GM12873 (cell line): ENCODE measurements at regions not wholly inside any gene's neighbourhood (a gene's known extent, or its start where the extent isn't known, plus 50 kb on each side); places are given as distances from the start of the nearest gene placed in this dataset.
A peak's percentile ranks its signal among the peaks of the same experiment; 100 is the strongest.

Source experiments
- TF ChIP-seq, protein P1 (sequence below): IDR thresholded peaks from 2 replicates; pipeline ENCODE4 v1.5.1; 2012; ENCODE audit warnings: low read depth, mild to moderate bottlenecking, moderate library complexity, low read length, control low read depth; ENCODE audit not compliant: insufficient read depth; ENCODE audit errors: missing control alignments

DNA sequence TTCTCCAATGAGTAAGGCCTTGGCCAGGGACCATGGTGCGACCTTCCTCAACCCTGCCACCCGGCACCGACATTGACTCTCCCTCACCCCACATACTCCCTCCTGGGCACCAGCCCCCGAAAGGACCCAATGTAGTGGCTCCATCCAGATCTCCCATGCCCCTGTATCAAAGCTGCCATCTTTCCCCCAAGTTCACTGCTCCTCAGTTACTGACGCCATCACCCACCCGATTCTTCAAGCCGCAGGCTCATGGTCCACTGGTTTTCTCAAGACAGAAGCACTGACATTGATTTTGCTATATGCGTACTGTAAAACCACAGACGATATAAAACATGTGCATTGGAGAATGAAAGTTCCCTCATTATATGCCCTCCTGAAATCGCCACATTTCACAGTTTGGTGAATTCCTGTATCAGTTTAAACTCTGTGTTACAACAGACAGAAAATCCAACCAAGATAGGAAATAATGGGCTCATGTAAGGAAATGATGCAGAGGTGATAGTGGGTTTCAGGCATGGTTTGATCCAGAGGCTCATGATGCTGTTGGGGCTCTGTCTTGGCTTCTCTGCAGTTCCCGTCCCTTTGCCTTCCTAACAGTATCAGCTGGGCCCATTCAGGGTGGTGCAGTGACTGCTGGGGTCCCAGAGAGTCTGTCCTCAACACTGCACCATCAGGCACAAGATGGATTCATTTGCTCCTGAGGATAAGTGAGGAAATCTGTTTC lies 207.3 kb upstream of the IER5L start:
- TF ChIP-seq, protein P1, sequence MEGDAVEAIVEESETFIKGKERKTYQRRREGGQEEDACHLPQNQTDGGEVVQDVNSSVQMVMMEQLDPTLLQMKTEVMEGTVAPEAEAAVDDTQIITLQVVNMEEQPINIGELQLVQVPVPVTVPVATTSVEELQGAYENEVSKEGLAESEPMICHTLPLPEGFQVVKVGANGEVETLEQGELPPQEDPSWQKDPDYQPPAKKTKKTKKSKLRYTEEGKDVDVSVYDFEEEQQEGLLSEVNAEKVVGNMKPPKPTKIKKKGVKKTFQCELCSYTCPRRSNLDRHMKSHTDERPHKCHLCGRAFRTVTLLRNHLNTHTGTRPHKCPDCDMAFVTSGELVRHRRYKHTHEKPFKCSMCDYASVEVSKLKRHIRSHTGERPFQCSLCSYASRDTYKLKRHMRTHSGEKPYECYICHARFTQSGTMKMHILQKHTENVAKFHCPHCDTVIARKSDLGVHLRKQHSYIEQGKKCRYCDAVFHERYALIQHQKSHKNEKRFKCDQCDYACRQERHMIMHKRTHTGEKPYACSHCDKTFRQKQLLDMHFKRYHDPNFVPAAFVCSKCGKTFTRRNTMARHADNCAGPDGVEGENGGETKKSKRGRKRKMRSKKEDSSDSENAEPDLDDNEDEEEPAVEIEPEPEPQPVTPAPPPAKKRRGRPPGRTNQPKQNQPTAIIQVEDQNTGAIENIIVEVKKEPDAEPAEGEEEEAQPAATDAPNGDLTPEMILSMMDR, result no peak

DNA sequence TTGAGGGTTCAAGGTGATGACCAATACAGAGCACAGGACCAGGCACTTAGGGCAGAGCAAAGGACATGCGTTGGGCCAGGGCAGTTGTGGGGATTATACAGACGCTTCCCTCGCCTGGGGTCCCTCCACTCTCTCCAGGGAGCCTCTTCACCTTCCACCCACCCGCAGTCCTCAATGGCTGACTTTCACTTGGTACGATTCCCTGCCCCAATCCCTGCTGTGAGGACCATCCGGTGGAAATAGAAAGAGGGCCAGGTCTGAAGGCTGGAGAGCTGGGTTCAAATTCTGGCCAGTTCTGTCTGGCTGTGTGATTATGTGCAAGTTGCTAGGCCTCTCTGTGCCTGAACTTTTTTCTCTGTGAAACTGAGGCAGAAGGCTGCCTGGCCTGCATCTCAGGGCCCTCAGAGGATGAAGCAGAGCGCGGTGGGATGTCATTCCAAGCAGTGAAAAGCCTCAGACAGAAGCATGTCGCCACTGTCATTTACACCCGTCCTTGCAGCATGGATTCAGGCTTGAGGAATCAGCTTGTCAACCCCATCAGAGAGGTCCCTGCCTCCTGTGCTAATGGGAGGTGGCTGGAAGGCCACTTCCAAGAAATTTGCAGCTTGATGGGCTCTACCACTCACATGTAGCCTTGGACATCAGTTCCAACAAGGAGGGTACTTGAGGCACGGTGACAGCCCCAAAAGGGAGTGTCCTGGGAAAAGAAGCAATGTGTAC lies 206.6 kb upstream of the IER5L start:
- TF ChIP-seq, protein P1, result no peak

DNA sequence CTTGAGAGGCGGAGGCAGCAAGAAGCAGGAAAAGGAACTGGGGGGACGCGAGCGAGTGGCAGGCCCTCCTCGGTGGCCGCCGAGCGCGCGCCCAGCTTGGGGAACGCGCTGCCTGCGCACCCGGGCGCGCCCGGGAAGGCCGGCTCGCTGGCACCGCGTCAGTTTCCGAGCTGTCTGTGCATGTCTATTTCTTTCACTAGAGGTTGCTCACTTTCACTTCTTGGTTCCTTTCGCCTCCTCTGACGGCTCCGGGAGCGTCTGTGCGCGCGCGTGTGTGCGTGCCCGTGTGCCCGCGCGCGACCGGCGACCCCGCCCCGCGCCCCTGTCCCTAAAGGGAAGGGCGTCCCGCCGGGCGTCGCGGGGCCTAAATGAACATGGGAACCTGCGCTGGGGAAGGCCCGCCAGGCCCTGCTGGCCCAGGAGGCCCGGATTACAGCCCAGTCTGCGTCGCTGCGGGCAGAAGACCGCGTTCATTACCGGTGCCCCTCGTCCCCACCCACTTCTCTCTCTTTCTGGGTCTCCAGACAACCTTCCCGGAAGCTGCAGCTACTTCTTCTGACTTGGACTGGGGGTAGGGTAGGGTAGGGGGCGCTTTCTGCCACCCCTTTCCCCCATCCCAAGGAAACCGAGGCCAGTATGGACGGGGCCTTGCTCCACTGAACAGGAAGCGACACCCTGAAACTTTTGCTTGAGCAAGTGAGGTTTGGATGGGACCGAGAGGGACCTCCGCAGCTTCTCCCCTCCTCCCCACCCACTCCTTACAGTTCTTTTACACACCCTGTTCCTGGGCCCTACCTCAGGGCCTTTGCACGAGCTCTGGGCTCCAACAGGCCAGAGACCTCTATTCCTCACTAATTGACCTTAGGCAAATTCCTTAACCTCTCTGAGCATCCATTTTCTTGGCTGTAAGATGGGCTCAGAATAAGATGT lies 205.8 kb upstream of the IER5L start:
- TF ChIP-seq, protein P1, result peak; percentile 15

DNA sequence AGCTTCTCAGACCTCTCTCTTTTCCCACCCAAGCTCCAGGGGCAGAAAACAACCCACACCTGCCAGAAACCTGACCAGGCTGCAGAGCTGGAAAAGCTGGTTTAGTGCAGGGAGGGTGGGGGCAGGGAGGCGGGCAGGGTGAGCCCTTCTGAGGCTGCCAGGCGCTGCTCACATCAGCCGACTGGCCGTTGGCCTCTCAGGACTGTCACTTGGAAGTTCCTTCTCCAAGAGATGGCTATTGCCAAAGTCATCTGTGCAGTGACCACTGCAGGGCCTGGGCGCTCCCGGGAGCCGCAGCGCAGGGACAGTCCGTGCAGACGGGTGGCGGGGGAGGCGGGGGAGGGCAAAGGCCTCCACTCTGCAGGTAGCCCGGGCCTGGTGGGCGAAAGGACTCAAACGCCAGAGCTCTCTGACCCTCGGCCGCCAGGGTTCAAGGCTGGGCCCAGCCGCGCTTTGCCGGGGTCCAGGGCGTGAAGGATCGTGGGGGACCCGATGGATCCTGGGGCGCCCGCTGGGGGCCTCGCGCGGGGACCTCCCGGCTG lies 205.0 kb upstream of the IER5L start:
- TF ChIP-seq, protein P1, result no peak

DNA sequence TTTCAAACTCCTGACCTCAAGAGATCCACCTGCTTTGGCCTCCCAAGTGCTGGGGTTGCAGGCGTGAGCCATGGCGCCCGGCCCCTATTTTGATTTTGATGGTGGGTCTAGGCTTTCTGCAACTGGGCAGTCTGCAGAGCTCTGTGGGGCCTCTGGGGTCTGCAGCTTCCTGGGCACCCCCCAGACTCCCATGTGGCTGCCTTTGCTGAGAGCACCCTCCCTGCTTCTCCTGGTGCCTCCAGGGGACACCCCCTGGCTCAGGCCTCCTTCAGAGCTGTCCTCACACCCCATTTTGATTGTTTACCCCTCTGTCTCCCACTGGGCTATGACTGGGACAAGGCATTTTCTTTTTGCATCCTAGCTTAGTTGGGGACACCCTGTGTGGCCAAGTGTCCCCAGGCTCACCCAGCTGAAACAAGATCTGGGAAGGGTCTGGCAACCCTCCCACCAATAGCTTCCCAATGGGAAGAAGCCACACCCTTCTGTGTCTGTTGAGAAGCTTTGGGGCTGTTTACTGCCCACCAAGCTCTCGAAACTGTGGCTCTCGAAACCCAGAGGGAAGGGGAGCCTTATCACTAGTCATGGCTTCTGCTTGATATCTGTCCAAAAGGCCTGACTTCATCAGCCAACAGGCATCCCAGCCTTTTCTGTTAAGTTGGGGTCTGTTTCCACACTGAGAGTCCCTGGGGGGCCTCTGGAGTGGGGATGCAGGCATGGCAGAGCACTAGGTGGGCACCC lies 204.4 kb upstream of the IER5L start:
- TF ChIP-seq, protein P1, result no peak

DNA sequence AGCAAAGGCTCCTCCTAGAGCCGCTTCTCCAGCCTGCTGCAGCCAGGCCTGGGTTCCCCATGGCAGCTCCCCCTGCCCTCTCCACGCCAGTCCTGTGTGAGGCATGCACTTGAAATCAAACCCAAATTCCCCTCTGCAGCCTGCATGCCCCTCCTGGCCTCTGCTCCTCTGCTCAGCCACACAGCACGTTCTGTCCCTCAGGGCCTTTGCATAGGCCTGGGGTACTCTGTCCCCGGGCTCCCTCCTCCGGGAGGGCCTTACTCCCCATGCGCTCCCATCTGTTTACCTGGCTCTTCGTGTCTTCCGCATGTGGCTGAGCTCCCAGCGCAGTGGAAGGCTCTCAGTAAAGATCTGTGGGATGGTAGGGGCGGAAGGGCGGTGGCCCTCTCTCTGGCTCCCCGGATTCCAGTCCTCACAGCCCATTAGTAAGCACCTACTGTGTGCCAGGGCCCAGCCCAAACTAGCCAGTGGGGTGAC lies 203.5 kb upstream of the IER5L start:
- TF ChIP-seq, protein P1, result no peak
